NCI-H2029 treated with DMSO at 0.1 percent for 48 hours (cell line): ENCODE measurements at regions not wholly inside any gene's neighbourhood (a gene's known extent, or its start where the extent isn't known, plus 50 kb on each side); places are given as distances from the start of the nearest gene placed in this dataset.
"Not testable (repeated sequence)": the region's sequence is repeated elsewhere in the genome, so short reads cannot be mapped to it uniquely, and the experiment has no call there.

Experiments used
- DNase-seq: peaks from one replicate; lab custom pipeline; 2025; lab: John Stamatoyannopoulos, UW

- not testable (repeated sequence) for DNase-seq
These were observed 223.1 kb upstream of the NBPF12 start for GRCh38 chr1:146715054-146715453.

DNA sequence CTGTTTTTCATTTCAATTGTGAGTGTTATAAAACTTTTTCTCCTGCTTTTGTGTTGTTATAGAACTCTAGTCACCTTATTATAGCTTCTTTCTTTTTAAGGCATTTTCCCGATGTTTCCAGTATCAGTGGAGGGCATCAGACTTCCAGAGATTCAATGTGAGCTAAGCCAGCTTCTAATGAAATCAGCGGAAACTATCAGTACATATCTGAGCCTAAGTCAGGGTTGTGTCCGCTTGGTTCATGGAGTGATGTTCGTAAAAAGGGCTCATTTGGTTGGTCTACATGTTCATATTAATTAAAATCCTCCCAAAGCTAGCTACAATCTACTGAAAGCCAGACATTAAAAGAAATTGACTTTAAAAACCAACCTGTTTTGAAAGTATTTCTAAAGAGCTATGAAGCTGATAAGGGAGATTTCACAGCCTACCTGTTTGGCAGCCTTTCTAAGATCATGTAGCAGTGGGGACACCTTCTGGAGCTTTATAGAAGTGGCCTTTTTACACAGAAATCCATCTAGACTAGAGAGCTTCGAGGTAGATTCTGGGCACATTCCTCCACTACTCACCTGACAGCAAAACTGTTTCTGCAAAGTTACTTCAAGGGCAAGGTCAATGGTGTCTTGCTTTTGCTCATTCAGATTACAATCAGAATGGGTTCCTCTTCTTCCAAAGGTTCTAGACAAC lies 227.1 kb upstream of the NBPF12 start:
- not testable (repeated sequence) for DNase-seq

DNA sequence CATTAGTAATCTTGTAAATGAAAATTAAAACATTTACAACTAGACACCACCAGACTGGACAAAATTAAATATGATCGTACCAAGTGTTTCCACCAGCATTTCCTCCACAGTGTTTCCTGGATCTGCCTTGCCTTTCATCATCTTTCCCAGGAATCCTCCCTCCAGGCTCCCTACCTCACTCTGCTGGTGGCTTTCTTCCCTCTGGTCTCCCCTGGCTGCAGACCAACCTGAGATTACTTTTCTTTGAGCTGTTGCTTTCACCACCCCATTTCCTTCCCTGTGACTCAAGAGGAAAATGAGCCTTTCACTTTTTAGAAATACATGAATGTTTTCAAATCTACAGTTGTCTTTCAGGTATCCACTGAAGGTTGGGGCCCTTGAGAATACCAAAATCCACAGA lies 228.8 kb upstream of the NBPF12 start:
- DNase-seq, result not testable (repeated sequence)

DNA sequence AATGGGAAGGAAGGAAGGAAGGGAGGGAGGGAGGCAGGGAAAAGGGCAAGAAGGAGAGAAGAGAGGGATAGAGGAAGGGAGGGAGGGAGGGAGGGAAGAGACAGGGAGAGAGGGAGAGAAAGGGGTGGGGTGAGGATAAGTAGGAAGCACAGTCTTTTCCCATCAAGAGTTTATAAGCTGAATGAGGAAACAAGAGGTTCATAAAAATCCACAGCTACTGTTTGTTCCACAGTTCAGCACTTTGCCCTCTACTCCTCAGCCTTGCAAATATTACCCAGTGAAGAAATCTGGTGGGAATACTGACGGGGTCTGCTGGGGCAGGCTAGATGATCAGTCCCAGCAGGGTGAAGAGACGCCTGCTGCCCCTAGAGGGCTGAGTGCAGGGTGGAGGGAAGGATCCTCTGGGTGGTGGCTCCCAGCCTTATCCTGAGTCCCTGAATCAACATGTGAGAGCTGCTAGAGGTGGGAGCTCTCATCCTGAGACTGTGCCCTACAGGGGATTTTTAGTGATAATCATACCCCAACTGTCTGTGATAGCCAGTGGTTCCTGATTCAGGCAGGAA lies 233.9 kb upstream of the NBPF12 start:
- not testable (repeated sequence) for DNase-seq

GRCh38 chr1:146701320-146701719 lies 236.8 kb upstream of the NBPF12 start:
- DNase-seq, result not testable (repeated sequence)

- not testable (repeated sequence) for DNase-seq
These were observed 242.7 kb upstream of the NBPF12 start for GRCh38 chr1:146695388-146695787.

DNA sequence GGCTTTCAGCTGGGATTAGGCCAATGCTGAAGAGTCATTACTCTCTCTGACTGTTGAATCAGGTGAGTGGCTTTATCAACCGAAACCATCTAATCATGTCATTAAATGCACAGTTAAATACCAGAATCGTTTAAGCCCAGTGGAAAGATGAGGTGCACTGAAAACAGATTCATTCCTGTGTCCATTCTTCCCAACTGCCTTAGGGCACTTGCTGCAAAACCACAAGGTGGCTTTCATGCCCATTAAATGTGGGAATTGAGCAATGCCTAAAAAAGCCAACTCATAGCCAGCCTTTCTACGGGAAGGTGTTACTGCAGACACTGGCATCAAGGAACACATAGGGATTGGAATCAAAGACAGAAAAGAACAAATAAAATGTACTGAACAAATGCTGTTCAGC lies 246.3 kb upstream of the NBPF12 start:
- not testable (repeated sequence) for DNase-seq

DNA sequence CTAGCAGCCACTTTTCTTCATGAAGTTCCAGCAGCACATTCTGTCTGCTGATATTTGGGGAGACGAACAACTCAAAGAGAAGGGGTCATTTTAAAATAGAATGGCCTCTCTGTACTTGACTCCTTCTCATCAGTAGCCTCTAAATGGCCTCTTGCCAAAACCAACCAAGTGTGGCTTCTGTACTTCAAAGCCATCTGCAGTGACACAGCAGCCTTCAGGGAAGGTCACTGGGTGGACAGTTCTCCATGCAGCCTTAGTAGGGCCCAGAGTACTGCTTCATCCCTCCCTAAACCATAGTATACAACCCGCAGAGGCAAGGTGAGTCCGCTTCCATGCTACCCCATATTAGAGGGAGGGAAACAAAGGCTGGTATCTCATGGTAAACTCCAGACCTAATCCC lies 249.2 kb upstream of the NBPF12 start:
- not testable (repeated sequence) for DNase-seq

DNA sequence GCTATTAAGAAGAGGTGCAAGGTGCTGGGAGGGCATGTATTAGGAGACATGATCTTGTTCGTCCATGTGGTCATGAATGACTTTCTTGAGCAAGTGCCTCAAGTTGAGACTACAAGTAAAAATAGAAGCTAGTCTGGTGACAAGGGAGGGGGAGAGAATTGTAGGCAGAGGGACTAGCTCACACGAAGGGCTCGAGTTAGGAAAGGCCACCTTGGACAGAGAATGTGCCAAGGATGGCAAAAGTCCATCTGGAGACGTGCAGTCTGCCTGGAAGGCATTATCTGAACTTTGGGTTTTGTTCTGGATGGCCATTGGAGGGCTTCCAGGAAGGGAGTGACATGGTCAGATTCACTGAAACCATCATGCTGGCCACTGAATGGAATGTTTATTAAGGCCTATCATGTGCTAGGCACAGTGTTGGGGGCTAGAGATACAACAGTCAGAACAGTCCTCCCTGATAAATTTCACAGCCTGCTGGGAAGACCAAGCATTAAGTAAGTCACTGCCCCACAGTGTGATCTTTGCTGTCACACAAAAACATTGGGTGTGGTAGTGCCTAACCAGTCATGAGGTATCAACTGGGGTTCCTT lies 251.3 kb upstream of the NBPF12 start:
- not testable (repeated sequence) for DNase-seq

GRCh38 chr1:146683126-146683429 lies 255.0 kb upstream of the NBPF12 start:
- not testable (repeated sequence) for DNase-seq

GRCh38 chr1:146682227-146683125 lies 255.6 kb upstream of the NBPF12 start:
- DNase-seq, result not testable (repeated sequence)

GRCh38 chr1:146673729-146674299 lies 264.3 kb upstream of the NBPF12 start:
- DNase-seq, result not testable (repeated sequence)

DNA sequence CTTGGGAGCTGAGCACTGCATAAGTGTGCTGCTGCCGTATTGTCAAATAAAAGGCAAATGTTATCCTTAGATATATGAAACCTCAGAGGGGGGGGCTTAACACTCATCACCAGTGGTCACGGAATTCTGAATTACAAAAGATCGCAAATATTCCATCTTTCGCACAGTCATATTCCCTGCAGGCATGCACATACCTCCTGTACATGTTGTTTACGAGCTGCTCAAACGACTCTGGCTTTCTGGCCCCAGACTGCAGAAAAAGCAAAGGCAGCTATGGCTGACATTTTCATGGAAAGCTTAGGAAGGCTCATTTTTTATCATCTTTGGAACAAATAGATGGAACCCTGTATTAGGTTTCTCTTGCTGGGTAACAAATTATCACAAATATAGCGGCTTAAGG lies 265.5 kb upstream of the NBPF12 start:
- not testable (repeated sequence) for DNase-seq

- not testable (repeated sequence) for DNase-seq
These were observed 266.5 kb upstream of the NBPF12 start for GRCh38 chr1:146671588-146671987.

- DNase-seq, result not testable (repeated sequence)
These were observed 267.1 kb upstream of the NBPF12 start for GRCh38 chr1:146670832-146671566.

DNA sequence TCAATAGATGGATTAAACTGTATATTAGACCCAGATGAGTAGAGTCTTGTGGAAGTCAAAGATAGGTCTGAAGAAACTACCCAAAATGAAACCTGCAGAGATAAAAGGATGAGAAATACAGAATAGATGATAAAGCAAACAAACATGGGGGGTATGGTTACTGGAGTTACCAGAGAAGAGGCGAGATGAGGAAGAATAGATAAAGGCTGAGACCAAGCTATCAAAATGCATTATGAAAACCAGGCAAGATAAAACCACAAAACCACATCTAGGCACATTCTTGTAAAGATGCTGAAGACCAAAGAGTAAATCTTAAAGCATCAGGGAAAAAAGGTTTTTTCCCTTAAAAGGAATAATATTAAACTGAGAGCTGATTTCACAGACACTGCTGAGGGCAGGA lies 271.8 kb upstream of the NBPF12 start:
- DNase-seq, result not testable (repeated sequence)

GRCh38 chr1:146660242-146660641 lies 277.9 kb upstream of the NBPF12 start:
- DNase-seq, result not testable (repeated sequence)

- DNase-seq, result not testable (repeated sequence)
These were observed 281.6 kb upstream of the NBPF12 start for GRCh38 chr1:146656356-146657060.

- DNase-seq, result not testable (repeated sequence)
These were observed 283.4 kb upstream of the NBPF12 start for GRCh38 chr1:146654763-146655162.

- not testable (repeated sequence) for DNase-seq
These were observed 292.0 kb upstream of the NBPF12 start for GRCh38 chr1:146645978-146646604.
